Ovary (tissue), 3 donors: ENCODE measurements at regions not wholly inside any gene's neighbourhood (a gene's known extent, or its start where the extent isn't known, plus 50 kb on each side); places are given as distances from the start of the nearest gene placed in this dataset.

Experiments used
- CTCF ChIP-seq, 3 donors: fragments of 450-650 bp in 2 of 3; fragments of 200-600 bp in 1 of 3; IDR thresholded peaks; one replicate each; pipeline versions ENCODE4 v1.5.1 to v1.8.0; 2016 to 2022; ENCODE audit warnings: antibody characterized with exemption in 3 of 3, mild to moderate bottlenecking in 1 of 3
- POLR2A ChIP-seq: fragments of 450-650 bp; IDR thresholded peaks from one replicate; pipeline ENCODE4 v1.6.1; 2017; ENCODE audit warnings: antibody characterized with exemption, mild to moderate bottlenecking, moderate library complexity
- donor health status: DM: no; HTN: no; CAD: no.

GRCh38 chr6:19660123-19660910, 176.9 kb upstream of the ID4 start:
- TF ChIP-seq CTCF (IDR thresholded peaks at IDR 0.05) (no peak), POLR2A (no peak)
